HEK293T (cell line): ENCODE measurements at regions not wholly inside any gene's neighbourhood (a gene's known extent, or its start where the extent isn't known, plus 50 kb on each side); places are given as distances from the start of the nearest gene placed in this dataset.

Source experiments
- ELF4 ChIP-seq: fragments of 450-650 bp; IDR thresholded peaks from 2 replicates; pipeline ENCODE4 v1.6.1; 2017; ENCODE audit warnings: antibody characterized with exemption
- FOXK2 ChIP-seq: fragments of 450-650 bp; IDR thresholded peaks from 2 replicates; pipeline ENCODE4 v1.6.1; 2016; ENCODE audit warnings: mild to moderate bottlenecking

- TF ChIP-seq ELF4: no peak
- TF ChIP-seq FOXK2: no peak
These were observed 386.3 kb upstream of the MEIS1 start for GRCh38 chr2:66048667-66049066.
